Endothelial cell of umbilical vein (primary cell): ENCODE measurements at regions not wholly inside any gene's neighbourhood (a gene's known extent, or its start where the extent isn't known, plus 50 kb on each side); places are given as distances from the start of the nearest gene placed in this dataset.

Experiments
- BruUV-seq: library from RNA; stranded (reverse); fragments of 400-500 nt; replicated peaks from 2 replicates; lab custom pipeline; 2021; lab: Mats Ljungman, UMichigan
- CTCF ChIA-PET: fragments of 300-600, 350-600 bp; sonication (Branson Sonifier 250); formaldehyde crosslinking; loops from one replicate; lab custom pipeline; 2021; ENCODE audit warnings: antibody characterized with exemption, inconsistent platforms; lab: Charles Lee
- POLR2A ChIA-PET: fragments of 300-600, 350-600 bp; sonication (Branson Sonifier 250); formaldehyde crosslinking; loops from one replicate; lab custom pipeline; 2021; ENCODE audit warnings: antibody characterized with exemption, inconsistent platforms; lab: Charles Lee
- DNase-seq: peaks from one replicate; pipeline ENCODE4 v3.0.0-alpha.2; 2011; ENCODE audit warnings: low read depth, low spot score
- FAIRE-seq: peaks from 2 replicates; lab custom pipeline; 2011; peaks lifted over from hg19 to GRCh38; lab: Jason Lieb, UNC
- H2AFZ ChIP-seq: 2 replicates; pipeline ENCODE4 v1.6.0; 2012; ENCODE audit warnings: low read depth, low read length, control low read depth, inconsistent platforms
- H3K27ac ChIP-seq: 2 replicates; pipeline ENCODE4 v1.5.1; 2011; ENCODE audit warnings: low read depth, mild to moderate bottlenecking, control low read depth, low read length, moderate library complexity; ENCODE audit not compliant: insufficient read depth
- H3K27me3 ChIP-seq, 2 experiments: 2 replicates each; pipeline versions ENCODE4 v1.6.0 to v1.6.1; 2011; ENCODE audit warnings: low read length in 2 of 2, mixed read lengths in 1 of 2; ENCODE audit not compliant: control insufficient read depth in 2 of 2, insufficient read depth in 2 of 2
- H3K36me3 ChIP-seq, 2 experiments: 2 replicates in 1 of 2; 3 replicates in 1 of 2; pipeline ENCODE4 v1.5.1; 2011; ENCODE audit warnings: low read length in 2 of 2, mild to moderate bottlenecking in 1 of 2, moderate library complexity in 1 of 2; ENCODE audit not compliant: control insufficient read depth in 2 of 2, insufficient read depth in 2 of 2; ENCODE audit errors: extremely low read depth in 1 of 2
- H3K4me1 ChIP-seq: 3 replicates; pipeline ENCODE4 v1.5.1; 2011; ENCODE audit warnings: mild to moderate bottlenecking, low read length; ENCODE audit not compliant: control insufficient read depth, insufficient read depth; ENCODE audit errors: extremely low read depth
- H3K4me2 ChIP-seq: 2 replicates; pipeline ENCODE4 v1.6.1; 2011; ENCODE audit warnings: low read length, control low read depth, mixed read lengths; ENCODE audit not compliant: insufficient read depth
- H3K4me3 ChIP-seq, 3 experiments: fragments of 200-600 bp in 1 of 3; sonication (generic), shearing (Covaris generic) in 1 of 3; replicated peaks in 1 of 3; 2 replicates each; pipeline ENCODE4 v1.5.1; 2011 to 2016; ENCODE audit warnings: control low read depth in 3 of 3, low read length in 3 of 3, mild to moderate bottlenecking in 2 of 3, inconsistent platforms in 1 of 3, low read depth in 1 of 3, moderate library complexity in 1 of 3; ENCODE audit not compliant: insufficient read depth in 1 of 3
- H3K79me2 ChIP-seq: 2 replicates; pipeline ENCODE4 v1.6.0; 2012; ENCODE audit warnings: low read length, inconsistent platforms; ENCODE audit not compliant: control insufficient read depth, insufficient read depth
- H3K9ac ChIP-seq: replicated peaks from 2 replicates; pipeline ENCODE3; 2011; ENCODE audit warnings: low read length, control low read depth; ENCODE audit not compliant: insufficient read depth; ENCODE audit errors: extremely low read depth
- H3K9me1 ChIP-seq: replicated peaks from 3 replicates; pipeline ENCODE4 v1.6.0; 2011; ENCODE audit warnings: mild to moderate bottlenecking, low read length; ENCODE audit not compliant: control insufficient read depth, insufficient read depth; ENCODE audit errors: extremely low read depth
- H3K9me3 ChIP-seq: replicated peaks from 2 replicates; pipeline ENCODE4 v1.5.1; 2012; ENCODE audit warnings: low read length, inconsistent platforms; ENCODE audit not compliant: control insufficient read depth, insufficient read depth
- H4K20me1 ChIP-seq: replicated peaks from 2 replicates; pipeline ENCODE3; 2011; ENCODE audit warnings: mild to moderate bottlenecking, low read length; ENCODE audit not compliant: control insufficient read depth, insufficient read depth; ENCODE audit errors: extremely low read depth
- JUN ChIP-seq: IDR thresholded peaks from 2 replicates; pipeline ENCODE4 v1.6.1; 2011; ENCODE audit warnings: borderline replicate concordance, low read depth; ENCODE audit not compliant: insufficient read length, insufficient read depth
- MYC ChIP-seq: IDR thresholded peaks from one replicate; pipeline ENCODE4 v1.6.1; 2011; ENCODE audit warnings: mild to moderate bottlenecking, low read depth, low read length
- POLR2AphosphoS5 ChIP-seq: IDR thresholded peaks from 2 replicates; pipeline ENCODE4 v1.6.1; 2012; ENCODE audit warnings: low read depth, mild to moderate bottlenecking, control low read depth, low read length, moderate library complexity; ENCODE audit not compliant: insufficient read depth
- dilution Hi-C: fragments of 300-500 bp; cut with MboI; formaldehyde crosslinking; loops from one replicate; pipeline ENCODE4 v1.15.0; 2019; ENCODE audit warnings: low sequenced_read_pairs; ENCODE audit not compliant: extremely low pct_ligation_motif_present
- intact Hi-C: fragments of 100-400 bp; cut with micrococcal nuclease; formaldehyde crosslinking; loops from one replicate; pipeline ENCODE4 v1.10.0; 2022

DNA sequence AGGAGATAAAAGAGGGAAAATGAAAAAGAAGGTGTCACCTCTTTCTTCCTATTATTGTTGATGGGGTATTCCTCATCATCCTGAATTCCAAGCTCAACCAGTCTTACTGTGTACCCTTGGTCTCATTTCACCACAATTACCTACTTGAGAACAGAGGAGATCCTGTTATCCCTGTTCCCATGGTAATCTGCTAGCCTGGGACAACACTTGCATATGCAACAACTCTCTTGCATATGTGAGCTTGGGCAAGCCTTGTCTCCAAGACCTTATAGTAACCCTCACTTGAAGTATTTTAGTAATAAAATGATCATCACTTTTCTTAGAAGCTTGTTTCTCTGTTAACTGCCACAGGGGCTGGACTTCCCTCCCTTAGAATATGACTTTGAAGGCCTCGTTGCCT is 253.7 kb downstream of the NAP1L3 start:
- BruUV-seq, result no TSS peak
- H3K4me1 ChIP-seq, result no peaks in the 10 kb centered on the region
- H3K79me2 ChIP-seq, result no peaks in the 10 kb centered on the region
- H3K9me1 ChIP-seq, result no peaks in the 10 kb centered on the region
- H4K20me1 ChIP-seq, result no peaks in the 10 kb centered on the region
- CTCF ChIA-PET, result no interaction called here
- H3K36me3 ChIP-seq, result no peaks in the 10 kb centered on the region
- no peak overlapping the region for H3K9ac ChIP-seq
- no peaks in the 10 kb centered on the region for H3K27me3 ChIP-seq
- intact Hi-C loops (no loop called here), dilution Hi-C loops (no loop called here)
- POLR2A ChIA-PET, result no interaction called here
- no peak for FAIRE-seq
- H3K4me2 ChIP-seq, result no peak overlapping the region
- no peak for TF ChIP-seq MYC
- no peak overlapping the region for H3K4me3 ChIP-seq
- no peak overlapping the region for H2AFZ ChIP-seq
- DNase-seq, result no peak
- no peaks in the 10 kb centered on the region for H3K9me3 ChIP-seq
- H3K27ac ChIP-seq, result no peak overlapping the region

DNA sequence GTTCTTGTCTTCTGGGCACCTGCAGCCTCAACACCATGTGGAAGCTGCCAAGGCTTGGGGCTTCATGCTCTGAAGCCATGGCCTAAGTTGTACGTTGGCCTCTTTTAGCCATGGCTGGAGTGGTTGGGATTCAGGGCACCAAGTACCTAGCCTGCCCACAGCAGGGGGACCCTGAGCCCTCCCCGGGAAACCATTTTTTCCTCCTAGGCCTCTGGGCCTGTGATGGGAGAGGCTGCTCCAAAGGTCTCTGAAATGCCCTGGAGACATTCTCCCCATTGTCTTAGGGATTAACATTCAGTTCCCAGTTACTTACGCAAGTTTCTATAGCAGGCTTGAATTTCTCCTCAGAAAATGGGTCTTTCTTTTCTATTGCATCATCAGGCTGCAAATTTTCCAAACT is 269.3 kb downstream of the NAP1L3 start:
- Histone ChIP-seq H3K27me3 (no peaks in the 10 kb centered on the region), H4K20me1 (no peaks in the 10 kb centered on the region), H3K4me3 (no peak overlapping the region), H2AFZ (no peak overlapping the region), H3K27ac (no peak overlapping the region), H3K4me2 (no peak overlapping the region), H3K9me3 (no peaks in the 10 kb centered on the region), H3K79me2 (no peaks in the 10 kb centered on the region), H3K9ac (no peak overlapping the region), H3K36me3 (no peaks in the 10 kb centered on the region), H3K9me1 (no peaks in the 10 kb centered on the region), H3K4me1 (no peaks in the 10 kb centered on the region)
- TF ChIP-seq MYC (no peak), JUN (no peak), POLR2AphosphoS5 (no peak)
- dilution Hi-C loops, result no loop called here
- no peak for FAIRE-seq
- no TSS peak for BruUV-seq
- DNase-seq, result no peak
- ChIA-PET POLR2A (no interaction called here), CTCF (no interaction called here)
- intact Hi-C loops, result no loop called here
